Choroid plexus epithelial cell (primary cell): ENCODE measurements at regions not wholly inside any gene's neighbourhood (a gene's known extent, or its start where the extent isn't known, plus 50 kb on each side); places are given as distances from the start of the nearest gene placed in this dataset.

Experiments
- DNase-seq: peaks from one replicate; pipeline ENCODE4 v3.0.0-alpha.2; 2010; ENCODE audit warnings: low read depth
- H3K4me3 ChIP-seq: 2 replicates; pipeline ENCODE4 v1.5.1; 2011; ENCODE audit warnings: low read depth, mild to moderate bottlenecking, control low read depth, low read length, moderate library complexity
- TF ChIP-seq, protein P1 (sequence below): conservative IDR thresholded peaks from 2 replicates; pipeline ENCODE4 v1.5.1; 2011; ENCODE audit warnings: low read depth, mild to moderate bottlenecking, control low read depth, inconsistent platforms, low read length, moderate library complexity

DNA sequence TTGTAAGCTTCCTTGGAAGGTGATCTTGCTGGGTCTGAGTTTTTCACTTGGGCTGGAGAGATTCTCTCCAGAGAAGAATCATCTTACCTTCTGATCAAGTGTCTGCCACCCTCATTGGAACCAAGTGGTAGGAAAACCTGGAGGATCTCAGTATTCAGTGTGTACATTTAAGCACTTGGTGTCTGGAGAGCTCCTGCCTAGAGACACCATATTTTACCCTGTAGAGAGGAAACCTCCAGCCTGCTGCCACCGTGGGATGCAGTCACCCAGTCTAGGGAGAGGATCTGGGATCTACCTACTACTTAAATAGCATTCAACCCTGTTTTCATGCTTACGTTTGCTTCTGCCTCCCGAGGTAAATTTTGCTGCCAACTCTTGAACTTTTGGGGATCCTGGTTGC, 274.3 kb downstream of the SV2B start:
- no peak for DNase-seq
- H3K4me3 ChIP-seq, result no peak overlapping the region

DNA sequence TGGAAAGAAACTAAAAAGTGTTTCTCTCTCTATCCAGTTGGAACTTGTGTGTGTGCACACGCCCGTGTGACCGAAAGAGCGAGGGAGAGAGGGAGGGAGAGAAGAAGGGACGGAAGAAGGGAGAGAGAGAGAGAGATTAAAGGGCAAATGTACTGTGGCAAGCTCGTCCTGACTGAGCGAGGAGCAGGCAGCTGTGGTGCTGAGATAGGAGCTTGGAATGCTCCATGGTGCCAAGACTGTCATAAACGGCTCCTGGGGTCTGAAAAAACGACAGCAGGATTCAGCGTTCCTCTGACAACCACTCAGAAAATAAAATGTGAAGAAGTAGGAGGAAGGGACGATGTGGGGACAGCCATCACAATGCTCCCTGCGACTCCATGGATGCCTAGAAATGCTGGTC, 276.0 kb downstream of the SV2B start:
- H3K4me3 ChIP-seq, result no peak overlapping the region
- TF ChIP-seq, protein P1, sequence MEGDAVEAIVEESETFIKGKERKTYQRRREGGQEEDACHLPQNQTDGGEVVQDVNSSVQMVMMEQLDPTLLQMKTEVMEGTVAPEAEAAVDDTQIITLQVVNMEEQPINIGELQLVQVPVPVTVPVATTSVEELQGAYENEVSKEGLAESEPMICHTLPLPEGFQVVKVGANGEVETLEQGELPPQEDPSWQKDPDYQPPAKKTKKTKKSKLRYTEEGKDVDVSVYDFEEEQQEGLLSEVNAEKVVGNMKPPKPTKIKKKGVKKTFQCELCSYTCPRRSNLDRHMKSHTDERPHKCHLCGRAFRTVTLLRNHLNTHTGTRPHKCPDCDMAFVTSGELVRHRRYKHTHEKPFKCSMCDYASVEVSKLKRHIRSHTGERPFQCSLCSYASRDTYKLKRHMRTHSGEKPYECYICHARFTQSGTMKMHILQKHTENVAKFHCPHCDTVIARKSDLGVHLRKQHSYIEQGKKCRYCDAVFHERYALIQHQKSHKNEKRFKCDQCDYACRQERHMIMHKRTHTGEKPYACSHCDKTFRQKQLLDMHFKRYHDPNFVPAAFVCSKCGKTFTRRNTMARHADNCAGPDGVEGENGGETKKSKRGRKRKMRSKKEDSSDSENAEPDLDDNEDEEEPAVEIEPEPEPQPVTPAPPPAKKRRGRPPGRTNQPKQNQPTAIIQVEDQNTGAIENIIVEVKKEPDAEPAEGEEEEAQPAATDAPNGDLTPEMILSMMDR, result no peak
- no peak for DNase-seq

More for the DNA sequence above, 274.3 kb downstream of the SV2B start:
- TF ChIP-seq, protein P1, result no peak

DNA sequence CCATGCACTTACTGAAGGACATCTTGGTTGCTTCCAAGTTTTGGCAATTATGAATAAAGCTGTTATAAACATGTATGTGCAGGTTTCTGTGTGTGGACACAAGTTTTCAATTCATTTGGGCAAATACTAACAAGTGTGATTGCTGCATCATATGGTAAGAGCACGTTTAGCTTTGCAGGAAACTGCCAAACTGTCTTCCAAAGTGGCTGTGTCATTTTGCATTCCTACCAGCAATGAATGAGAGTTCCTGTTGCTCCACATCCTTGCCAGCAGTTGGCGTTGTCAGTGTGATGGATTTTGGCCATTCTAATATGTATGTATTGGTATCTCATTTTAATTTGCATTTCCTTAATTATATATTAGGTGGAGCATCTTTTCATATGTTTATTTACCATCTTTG, 280.1 kb downstream of the SV2B start:
- H3K4me3 ChIP-seq, result no peak overlapping the region
- TF ChIP-seq, protein P1, result no peak
- DNase-seq, result no peak

DNA sequence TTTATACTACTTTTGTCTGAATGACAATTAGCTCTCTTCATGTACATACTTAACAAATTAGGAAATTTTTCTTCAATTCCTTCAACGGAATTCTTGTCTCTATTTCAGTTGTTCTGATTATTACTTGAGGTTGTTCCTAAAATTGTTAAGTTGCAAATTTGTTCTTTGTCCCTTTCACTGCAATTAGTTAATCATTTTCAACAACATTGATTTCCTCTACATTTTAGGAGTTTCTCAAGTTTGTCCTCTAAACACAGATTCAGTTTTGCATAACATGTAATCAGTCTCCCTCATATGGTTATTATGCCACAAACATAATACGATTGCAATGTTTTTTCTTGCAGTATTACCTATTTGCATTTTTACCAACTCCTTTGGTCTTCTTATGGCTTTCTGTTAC, 283.5 kb downstream of the SV2B start:
- DNase-seq, result no peak
- TF ChIP-seq, protein P1, result no peak
- H3K4me3 ChIP-seq, result no peak overlapping the region

DNA sequence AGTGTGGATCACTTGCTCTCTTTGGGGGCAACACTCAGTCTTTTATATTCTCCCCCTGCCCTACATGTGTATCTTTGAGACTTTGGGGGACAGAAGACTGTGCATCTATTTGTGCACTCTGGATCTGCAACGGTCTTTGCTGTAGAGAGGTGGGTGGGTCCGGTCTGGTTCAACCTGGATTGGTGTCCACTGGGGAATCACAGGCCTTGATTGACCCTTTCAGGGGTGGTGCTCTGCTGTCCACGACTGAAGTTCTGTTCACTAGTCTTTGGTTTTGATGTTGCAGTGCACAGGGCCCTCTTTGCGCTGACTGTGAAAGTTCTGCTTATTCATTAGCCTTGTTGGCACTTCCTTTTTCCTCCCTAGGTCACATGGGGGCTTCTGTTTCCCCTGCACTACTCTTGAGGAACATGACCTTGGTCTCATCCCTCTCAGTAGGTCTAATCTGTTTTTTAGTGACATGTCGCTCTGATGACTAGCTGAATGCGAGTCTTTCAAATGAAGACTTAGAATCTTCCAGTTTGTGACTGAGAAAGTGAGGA, 284.2 kb downstream of the SV2B start:
- DNase-seq, result no peak
- no peak overlapping the region for H3K4me3 ChIP-seq
- TF ChIP-seq, protein P1, result no peak

DNA sequence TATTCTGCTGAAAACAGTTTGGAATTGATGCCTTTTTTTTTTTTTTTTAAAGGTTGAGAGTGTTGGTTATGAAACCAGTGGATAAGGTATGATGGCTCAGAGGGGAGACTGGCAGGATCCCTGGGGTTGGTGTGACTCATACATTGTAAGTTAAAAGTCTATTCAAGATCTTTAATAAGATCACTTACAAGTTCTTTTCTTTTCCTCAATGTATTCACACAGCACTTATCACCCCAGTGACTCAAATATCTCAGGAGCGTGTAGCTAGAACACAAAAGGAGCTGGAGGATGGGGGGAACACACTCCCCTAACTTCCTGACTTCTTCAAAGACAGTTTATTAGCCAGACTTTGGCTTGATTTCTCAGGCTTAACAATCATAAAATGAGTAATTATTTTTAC, 285.3 kb downstream of the SV2B start:
- H3K4me3 ChIP-seq, result no peak overlapping the region
- TF ChIP-seq, protein P1, result no peak
- peak; percentile 5 for DNase-seq

DNA sequence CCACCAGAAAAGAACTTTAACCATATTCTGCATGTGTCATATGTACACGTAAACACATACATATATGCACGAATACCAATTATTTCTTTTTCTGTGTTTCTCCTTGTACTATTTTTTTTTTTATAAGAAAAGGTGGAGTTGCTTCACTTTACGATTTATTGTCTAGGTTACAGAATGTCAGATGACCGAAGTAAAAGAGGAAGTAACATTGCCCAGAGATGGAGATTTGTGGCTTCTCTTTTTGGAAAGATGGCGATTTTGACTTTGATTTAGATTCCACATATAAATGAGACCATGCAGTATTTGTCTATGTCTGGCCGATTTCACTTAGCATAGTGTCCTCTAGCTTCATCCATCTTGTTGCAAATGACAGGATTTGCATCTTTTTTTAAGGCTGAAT, 293.1 kb downstream of the SV2B start:
- no peak overlapping the region for H3K4me3 ChIP-seq
- TF ChIP-seq, protein P1, result no peak
- no peak for DNase-seq
